GM12865 (cell line): ENCODE measurements at regions not wholly inside any gene's neighbourhood (a gene's known extent, or its start where the extent isn't known, plus 50 kb on each side); places are given as distances from the start of the nearest gene placed in this dataset.

Experiments
- DNase-seq: peaks from one replicate; pipeline ENCODE4 v3.0.0; 2010; ENCODE audit warnings: low read depth
- H3K4me3 ChIP-seq: 2 replicates; pipeline ENCODE4 v1.5.1; 2011; ENCODE audit warnings: mild to moderate bottlenecking, low read depth, low read length, control low read depth
- CTCF ChIP-seq: IDR thresholded peaks from 2 replicates; pipeline ENCODE4 v1.5.1; 2011; ENCODE audit warnings: low read length, control low read depth, low read depth, inconsistent platforms; ENCODE audit not compliant: insufficient read depth; ENCODE audit errors: missing control alignments

DNA sequence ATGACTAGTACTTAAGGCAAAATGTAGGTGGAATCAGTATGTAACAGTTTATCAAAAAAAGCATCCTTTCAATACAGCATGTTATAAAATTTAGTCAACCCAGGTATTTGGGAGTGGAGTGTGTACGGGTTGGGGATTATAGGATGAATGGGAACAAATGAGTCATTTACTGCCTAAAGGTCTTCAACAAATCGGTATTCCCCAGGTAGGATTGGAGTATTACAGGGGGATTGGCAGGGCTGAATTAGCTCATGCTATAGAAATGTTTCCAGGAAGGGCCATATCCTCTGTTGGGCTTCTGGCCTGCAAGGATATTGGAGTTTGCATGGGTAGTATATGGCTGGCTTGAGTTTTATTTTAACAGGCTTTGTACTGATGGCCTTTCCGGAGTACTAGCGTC, 723.7 kb downstream of the SORCS1 start:
- no peak for DNase-seq
- H3K4me3 ChIP-seq, result no peak overlapping the region
- TF ChIP-seq CTCF, result no peak

DNA sequence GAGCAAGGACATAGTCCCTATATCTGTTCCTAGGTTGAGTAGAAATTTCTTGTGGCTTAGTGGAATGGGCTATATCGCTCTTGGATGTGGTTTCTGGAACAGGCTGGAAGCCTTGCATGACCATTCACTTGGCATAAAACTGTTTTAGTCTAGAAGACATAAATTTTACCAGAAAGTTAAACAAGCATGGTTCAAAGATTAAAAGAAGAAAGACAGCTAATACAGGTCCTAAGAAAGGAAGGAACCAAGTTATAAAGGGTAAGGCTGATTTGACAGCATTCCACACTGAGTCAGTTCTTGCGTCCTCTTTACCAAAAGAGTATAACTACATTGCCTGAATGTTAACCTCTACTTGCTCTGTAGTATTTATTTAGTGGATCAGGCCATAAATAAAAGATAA, 724.2 kb downstream of the SORCS1 start:
- no peak for DNase-seq
- H3K4me3 ChIP-seq, result no peak overlapping the region
- TF ChIP-seq CTCF, result no peak

GRCh38 chr10:106439366-106439765, 725.1 kb downstream of the SORCS1 start:
- no peak for TF ChIP-seq CTCF
- H3K4me3 ChIP-seq, result no peak overlapping the region
- DNase-seq, result no peak

DNA sequence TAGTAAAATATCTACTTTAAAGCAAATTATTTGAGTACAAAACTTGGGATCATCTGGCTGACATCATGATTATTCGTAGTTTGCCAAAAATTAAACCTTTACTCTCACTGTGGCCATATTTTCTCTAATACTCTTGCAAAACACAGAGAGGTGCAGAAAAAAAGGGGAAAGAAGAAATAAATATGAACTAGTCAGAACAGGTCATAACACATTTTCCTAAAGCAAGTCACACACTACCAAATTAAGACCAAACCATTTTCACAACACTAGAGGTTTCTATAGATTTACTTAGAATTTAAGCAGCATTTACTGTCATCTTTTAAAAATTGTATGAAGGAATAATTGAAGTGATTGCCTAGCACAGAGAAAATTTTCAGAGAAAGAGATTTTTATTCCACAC, 726.1 kb downstream of the SORCS1 start:
- no peak for TF ChIP-seq CTCF
- no peak overlapping the region for H3K4me3 ChIP-seq
- no peak for DNase-seq

GRCh38 chr10:106436123-106436715, 728.3 kb downstream of the SORCS1 start:
- TF ChIP-seq CTCF, result no peak
- no peak overlapping the region for H3K4me3 ChIP-seq
- DNase-seq, result no peak

DNA sequence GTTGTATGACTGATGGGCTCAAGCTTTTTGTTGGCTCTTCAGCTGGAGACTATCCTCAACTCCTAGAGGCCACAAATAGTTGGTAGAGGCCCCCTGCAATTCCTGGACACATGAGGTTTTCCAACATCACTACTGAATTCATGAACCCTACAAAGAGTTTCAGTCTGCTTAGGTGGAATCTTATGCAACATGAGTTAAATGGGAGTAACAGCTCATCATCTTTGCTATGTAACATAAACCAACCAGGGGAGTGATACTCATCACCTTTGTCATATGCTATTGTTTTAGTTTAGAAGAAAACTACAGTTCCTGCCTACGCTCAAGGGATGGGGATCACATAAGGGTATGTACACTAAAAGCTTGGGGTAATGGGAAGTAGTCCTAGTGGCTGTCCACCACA, 729.4 kb downstream of the SORCS1 start:
- no peak overlapping the region for H3K4me3 ChIP-seq
- no peak for DNase-seq
- no peak for TF ChIP-seq CTCF

DNA sequence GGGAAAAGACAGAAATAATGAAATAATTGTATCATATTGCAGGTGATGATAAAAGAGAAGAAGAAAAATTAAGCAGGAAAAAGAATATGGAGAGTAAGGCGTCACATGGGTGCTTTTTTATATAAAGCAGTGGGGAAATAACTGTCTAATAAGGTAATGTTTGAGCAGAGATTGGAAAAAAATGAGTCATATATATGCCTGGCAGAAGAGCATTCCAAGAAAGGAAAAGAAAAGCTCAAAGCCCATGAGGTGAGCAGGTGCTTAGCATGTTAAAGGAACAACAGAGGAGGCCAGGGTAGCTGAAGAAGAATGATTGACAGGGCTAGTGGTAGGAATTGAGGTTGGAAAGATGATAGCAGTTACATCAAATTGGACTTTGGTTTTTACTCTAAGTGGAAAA, 739.5 kb downstream of the SORCS1 start:
- no peak for DNase-seq
- no peak overlapping the region for H3K4me3 ChIP-seq
- no peak for TF ChIP-seq CTCF
